ENCODE measurements at regions not wholly inside any gene's neighbourhood (a gene's known extent, or its start where the extent isn't known, plus 50 kb on each side); places are given as distances from the start of the nearest gene placed in this dataset.

DNA sequence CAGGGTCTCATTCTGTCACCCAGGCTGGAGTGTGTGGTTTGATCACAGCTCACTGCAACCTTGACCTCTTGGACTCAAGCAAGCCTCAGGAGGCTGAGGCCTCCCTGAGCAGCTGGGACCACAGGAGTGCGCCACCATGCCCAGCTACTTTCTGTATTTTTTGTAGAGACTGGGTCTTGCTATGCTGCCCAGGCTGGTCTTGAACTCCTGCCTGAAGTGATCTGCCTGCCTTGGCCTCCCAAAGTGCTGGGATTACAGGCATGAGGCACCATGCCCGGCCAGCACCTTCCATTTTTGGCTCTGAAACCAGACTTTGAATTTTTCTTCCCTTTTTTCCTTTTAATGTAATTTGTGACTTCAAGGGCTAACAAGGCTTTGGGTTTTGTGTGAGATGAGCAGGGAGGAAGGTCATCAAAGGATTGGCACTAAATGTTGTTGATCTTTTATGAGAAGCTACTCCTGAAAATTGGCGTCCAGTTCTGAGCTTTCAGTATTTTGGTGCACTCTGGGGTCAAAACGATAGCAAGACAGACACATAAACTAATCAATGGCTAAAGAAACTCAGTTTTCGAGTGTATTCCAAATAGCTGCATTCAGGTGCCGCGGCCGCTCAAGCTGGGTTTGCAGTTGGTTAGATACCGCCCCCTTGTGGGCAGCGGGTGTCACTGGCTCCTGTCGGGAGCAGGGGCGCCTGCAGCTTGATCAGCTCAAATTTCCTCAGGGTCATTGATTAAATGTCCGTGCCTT lies 51.9 kb upstream of the CLMP start:
- TF ChIP-seq, protein P1, sequence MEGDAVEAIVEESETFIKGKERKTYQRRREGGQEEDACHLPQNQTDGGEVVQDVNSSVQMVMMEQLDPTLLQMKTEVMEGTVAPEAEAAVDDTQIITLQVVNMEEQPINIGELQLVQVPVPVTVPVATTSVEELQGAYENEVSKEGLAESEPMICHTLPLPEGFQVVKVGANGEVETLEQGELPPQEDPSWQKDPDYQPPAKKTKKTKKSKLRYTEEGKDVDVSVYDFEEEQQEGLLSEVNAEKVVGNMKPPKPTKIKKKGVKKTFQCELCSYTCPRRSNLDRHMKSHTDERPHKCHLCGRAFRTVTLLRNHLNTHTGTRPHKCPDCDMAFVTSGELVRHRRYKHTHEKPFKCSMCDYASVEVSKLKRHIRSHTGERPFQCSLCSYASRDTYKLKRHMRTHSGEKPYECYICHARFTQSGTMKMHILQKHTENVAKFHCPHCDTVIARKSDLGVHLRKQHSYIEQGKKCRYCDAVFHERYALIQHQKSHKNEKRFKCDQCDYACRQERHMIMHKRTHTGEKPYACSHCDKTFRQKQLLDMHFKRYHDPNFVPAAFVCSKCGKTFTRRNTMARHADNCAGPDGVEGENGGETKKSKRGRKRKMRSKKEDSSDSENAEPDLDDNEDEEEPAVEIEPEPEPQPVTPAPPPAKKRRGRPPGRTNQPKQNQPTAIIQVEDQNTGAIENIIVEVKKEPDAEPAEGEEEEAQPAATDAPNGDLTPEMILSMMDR (conservative IDR thresholded peaks at IDR 0.05): peak; percentile 97
- TF ChIP-seq ZFX (IDR thresholded peaks at IDR 0.05): no peak

Measured in C4-2B (cell line).